ENCODE measurements at regions not wholly inside any gene's neighbourhood (a gene's known extent, or its start where the extent isn't known, plus 50 kb on each side); places are given as distances from the start of the nearest gene placed in this dataset.
A peak's percentile ranks its signal among the peaks of the same experiment; 100 is the strongest.

- DNase-seq = no peak
Observed at GRCh38 chr5:176711883-176712282, 64.6 kb downstream of the TSPAN17 start.

- no peak for DNase-seq
Observed at GRCh38 chr5:176712546-176713304, 65.4 kb downstream of the TSPAN17 start.

GRCh38 chr5:176713409-176713808, 66.1 kb downstream of the TSPAN17 start:
- DNase-seq = no peak

GRCh38 chr5:176714067-176714466, 66.8 kb downstream of the TSPAN17 start:
- DNase-seq = no peak

- no peak for DNase-seq
Observed at GRCh38 chr5:176716320-176716719, 69.0 kb downstream of the TSPAN17 start.

GRCh38 chr5:176719113-176719739, 71.9 kb downstream of the TSPAN17 start:
- DNase-seq = no peak

- DNase-seq = no peak
Observed at GRCh38 chr5:176721509-176721908, 74.2 kb downstream of the TSPAN17 start.

- DNase-seq = no peak
Observed at GRCh38 chr5:176722757-176723156, 75.5 kb downstream of the TSPAN17 start.

- DNase-seq = no peak
Observed at GRCh38 chr5:176723440-176723839, 76.2 kb downstream of the TSPAN17 start.

- peak; percentile 35 to 74 (median 45) for DNase-seq
Observed at GRCh38 chr5:176724472-176724871, 77.2 kb downstream of the TSPAN17 start.

- DNase-seq = peak in 2 of 3 experiments; percentile 50 to 78
Observed at GRCh38 chr5:176725521-176726280, 78.4 kb downstream of the TSPAN17 start.

- DNase-seq = no peak
Observed at GRCh38 chr5:176726746-176727527, 79.7 kb downstream of the TSPAN17 start.

- DNase-seq = no peak
Observed at GRCh38 chr5:176727528-176727900, 80.2 kb downstream of the TSPAN17 start.

GRCh38 chr5:176727983-176728675, 80.8 kb downstream of the TSPAN17 start:
- DNase-seq = no peak

- DNase-seq = no peak
Observed at GRCh38 chr5:176728831-176729251, 81.5 kb upstream of the UNC5A start.

- DNase-seq = no peak
Observed at GRCh38 chr5:176730815-176731475, 79.4 kb upstream of the UNC5A start.

- DNase-seq = no peak
Observed at GRCh38 chr5:176731506-176732160, 78.7 kb upstream of the UNC5A start.

GRCh38 chr5:176732306-176732705, 78.1 kb upstream of the UNC5A start:
- DNase-seq = no peak

- no peak for DNase-seq
Observed at GRCh38 chr5:176732736-176733405, 77.5 kb upstream of the UNC5A start.

- DNase-seq = no peak
Observed at GRCh38 chr5:176733406-176734262, 76.7 kb upstream of the UNC5A start.

All from NCI-H1417 (cell line).